GM23338 (cell line): ENCODE measurements at regions not wholly inside any gene's neighbourhood (a gene's known extent, or its start where the extent isn't known, plus 50 kb on each side); places are given as distances from the start of the nearest gene placed in this dataset.

Source experiments
- ATAC-seq: fragments of 200-7000 bp; cut with Tn5 transposase; 3 replicates; pipeline ENCODE4 v1.9.1; 2020
- DNase-seq: peaks from one replicate; pipeline ENCODE4 v3.0.0-alpha.2; 2015; ENCODE audit warnings: low spot score
- H2AFZ ChIP-seq: fragments of 200-600 bp; sonication (generic); 2 replicates; pipeline ENCODE4 v1.8.0; 2016; ENCODE audit warnings: antibody characterized with exemption, mild to moderate bottlenecking, moderate library complexity
- H3F3A ChIP-seq: fragments of 200-600 bp; sonication (generic); replicated peaks from 2 replicates; pipeline ENCODE4 v1.8.0; 2017; ENCODE audit warnings: antibody characterized with exemption, mixed run types, low read depth
- H3K27ac ChIP-seq: fragments of 200-600 bp; sonication (generic); 2 replicates; pipeline ENCODE4 v1.6.1; 2016; ENCODE audit warnings: low read depth
- H3K27me3 ChIP-seq: fragments of 200-600 bp; sonication (generic); 2 replicates; pipeline ENCODE4 v1.8.0; 2016; ENCODE audit warnings: mild to moderate bottlenecking, mixed run types, moderate library complexity; ENCODE audit not compliant: insufficient read depth
- H3K36me3 ChIP-seq: fragments of 200-600 bp; sonication (generic); 2 replicates; pipeline ENCODE4 v1.8.0; 2016; ENCODE audit warnings: mild to moderate bottlenecking; ENCODE audit not compliant: insufficient read depth
- H3K4me1 ChIP-seq: fragments of 200-600 bp; sonication (generic); 2 replicates; pipeline ENCODE4 v1.8.0; 2016; ENCODE audit warnings: mild to moderate bottlenecking, moderate library complexity; ENCODE audit not compliant: insufficient read depth
- H3K4me2 ChIP-seq: fragments of 200-600 bp; sonication (generic); 2 replicates; pipeline ENCODE4 v1.7.1; 2017; ENCODE audit warnings: mixed run types
- H3K4me3 ChIP-seq: fragments of 200-600 bp; sonication (generic); 2 replicates; pipeline ENCODE4 v1.6.1; 2016; ENCODE audit warnings: mixed run types
- H3K79me2 ChIP-seq: fragments of 200-600 bp; sonication (generic); replicated peaks from 2 replicates; pipeline ENCODE4 v1.8.0; 2017; ENCODE audit warnings: mild to moderate bottlenecking; ENCODE audit not compliant: insufficient read depth
- H3K9me2 ChIP-seq: fragments of 200-600 bp; sonication (generic); 2 replicates; pipeline ENCODE4 v1.8.0; 2017; ENCODE audit not compliant: insufficient read depth
- H4K20me1 ChIP-seq: fragments of 200-600 bp; sonication (generic); replicated peaks from 2 replicates; pipeline ENCODE4 v1.8.0; 2017; ENCODE audit warnings: mild to moderate bottlenecking; ENCODE audit not compliant: insufficient read depth
- H3K27ac Mint-ChIP-seq: 2 replicates; pipeline ENCODE4 v1.8.0; 2020; ENCODE audit warnings: inconsistent platforms, mild to moderate bottlenecking, moderate library complexity, mixed read lengths
- H3K27me3 Mint-ChIP-seq: 3 replicates; pipeline ENCODE4 v1.8.0; 2022; ENCODE audit warnings: low read depth, mild to moderate bottlenecking, moderate library complexity, mixed read lengths, inconsistent platforms; ENCODE audit not compliant: insufficient read depth, poor library complexity
- H3K36me3 Mint-ChIP-seq: 3 replicates; pipeline ENCODE4 v1.8.0; 2021; ENCODE audit warnings: low read depth, mild to moderate bottlenecking, inconsistent platforms, moderate library complexity, mixed read lengths
- H3K4me1 Mint-ChIP-seq: 3 replicates; pipeline ENCODE4 v1.8.0; 2020; ENCODE audit warnings: mild to moderate bottlenecking, inconsistent platforms, mixed read lengths
- H3K4me3 Mint-ChIP-seq: 3 replicates; pipeline ENCODE4 v1.8.0; 2021; ENCODE audit warnings: moderate library complexity, mild to moderate bottlenecking, inconsistent platforms, mixed read lengths
- H3K9me3 Mint-ChIP-seq: 3 replicates; pipeline ENCODE4 v1.8.0; 2020; ENCODE audit warnings: moderate library complexity, mild to moderate bottlenecking, inconsistent platforms, mixed read lengths
- CREB1 ChIP-seq: fragments of 250-450 bp; sonication (Bioruptor Pico); IDR thresholded peaks from 2 replicates; pipeline ENCODE4 v1.5.0; 2020; ENCODE audit warnings: low read depth, mild to moderate bottlenecking, moderate library complexity
- CTCF ChIP-seq, 2 experiments: fragments of 200-600 bp in 1 of 2; sonication (generic) in 1 of 2; conservative IDR thresholded peaks; 2 replicates each; pipeline versions ENCODE4 v1.5.1 to v1.6.1; 2016 to 2017; ENCODE audit warnings: antibody characterized with exemption in 2 of 2, low read depth in 2 of 2, mild to moderate bottlenecking in 2 of 2, moderate library complexity in 1 of 2
- JUNB ChIP-seq: IDR thresholded peaks from one replicate; pipeline ENCODE4 v1.6.1; 2016; ENCODE audit warnings: antibody characterized with exemption; ENCODE audit not compliant: unreplicated experiment
- NANOG ChIP-seq: IDR thresholded peaks from 2 replicates; pipeline ENCODE4 v1.6.1; 2016; ENCODE audit warnings: antibody characterized with exemption, borderline replicate concordance
- POLR2AphosphoS5 ChIP-seq: IDR thresholded peaks from 2 replicates; pipeline ENCODE4 v1.6.1; 2016; ENCODE audit warnings: antibody characterized with exemption, low read depth
- STAT1 ChIP-seq: IDR thresholded peaks from one replicate; pipeline ENCODE4 v1.6.1; 2016; ENCODE audit warnings: antibody characterized with exemption; ENCODE audit not compliant: unreplicated experiment
- ZNF114 ChIP-seq: fragments of 250-450 bp; sonication (Bioruptor Pico); IDR thresholded peaks from 2 replicates; pipeline ENCODE4 v1.5.0; 2020; ENCODE audit warnings: mild to moderate bottlenecking, moderate library complexity
- ZNF331 ChIP-seq: fragments of 250-450 bp; sonication (Bioruptor Pico); IDR thresholded peaks from 2 replicates; pipeline ENCODE4 v1.5.0; 2020; ENCODE audit warnings: low read depth, mild to moderate bottlenecking, moderate library complexity
- ZNF462 ChIP-seq: fragments of 250-450 bp; sonication (Bioruptor Pico); IDR thresholded peaks from 2 replicates; pipeline ENCODE4 v1.5.0; 2020; ENCODE audit warnings: mild to moderate bottlenecking, moderate library complexity
- TF ChIP-seq, protein P1 (sequence below): IDR thresholded peaks from 2 replicates; pipeline ENCODE4 v1.6.1; 2016; ENCODE audit warnings: antibody characterized with exemption

DNA sequence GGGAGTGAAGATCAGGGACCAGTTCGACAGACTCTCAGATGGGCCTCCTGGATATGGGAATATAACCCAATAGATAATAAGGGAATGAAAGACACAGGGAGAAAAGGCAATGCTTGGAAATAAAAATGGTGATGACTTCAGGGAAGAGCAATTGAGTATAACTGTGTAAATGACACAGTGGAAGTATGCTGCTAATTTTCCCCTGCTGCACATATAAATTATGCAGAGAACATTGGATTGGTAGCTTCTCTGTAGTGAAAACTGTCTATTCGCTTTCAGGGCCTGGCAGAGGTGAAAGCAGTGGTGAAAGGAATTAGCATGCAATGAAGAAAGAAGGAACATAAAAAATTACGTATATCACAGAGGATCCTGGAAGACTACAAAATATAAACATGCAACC lies 398.2 kb upstream of the CDH2 start:
- H2AFZ ChIP-seq: no peak overlapping the region
- ATAC-seq: no peak

More for the DNA sequence above, 398.2 kb upstream of the CDH2 start:
- Histone ChIP-seq H3K27ac (no peak overlapping the region), H3F3A (no peaks in the 10 kb centered on the region), H3K4me3 (no peak overlapping the region), H3K27me3 (no peaks in the 10 kb centered on the region), H3K4me1 (no peaks in the 10 kb centered on the region; the same call in 1 of the 2 replicates), H3K79me2 (no peaks in the 10 kb centered on the region), H3K4me2 (no peak overlapping the region), H3K36me3 (no peaks in the 10 kb centered on the region), H3K9me2 (no peaks in the 10 kb centered on the region), H4K20me1 (no peaks in the 10 kb centered on the region)
- H3K4me3 Mint-ChIP-seq: no peak overlapping the region
- H3K9me3 Mint-ChIP-seq: no peaks in the 10 kb centered on the region
- no peaks in the 10 kb centered on the region for H3K27me3 Mint-ChIP-seq
- H3K4me1 Mint-ChIP-seq: peaks cover 10% of the 10 kb centered on the region
- H3K36me3 Mint-ChIP-seq: no peaks in the 10 kb centered on the region
- DNase-seq: no peak
- TF ChIP-seq, protein P1, sequence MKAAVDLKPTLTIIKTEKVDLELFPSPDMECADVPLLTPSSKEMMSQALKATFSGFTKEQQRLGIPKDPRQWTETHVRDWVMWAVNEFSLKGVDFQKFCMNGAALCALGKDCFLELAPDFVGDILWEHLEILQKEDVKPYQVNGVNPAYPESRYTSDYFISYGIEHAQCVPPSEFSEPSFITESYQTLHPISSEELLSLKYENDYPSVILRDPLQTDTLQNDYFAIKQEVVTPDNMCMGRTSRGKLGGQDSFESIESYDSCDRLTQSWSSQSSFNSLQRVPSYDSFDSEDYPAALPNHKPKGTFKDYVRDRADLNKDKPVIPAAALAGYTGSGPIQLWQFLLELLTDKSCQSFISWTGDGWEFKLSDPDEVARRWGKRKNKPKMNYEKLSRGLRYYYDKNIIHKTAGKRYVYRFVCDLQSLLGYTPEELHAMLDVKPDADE: no peak
- TF ChIP-seq CTCF (conservative IDR thresholded peaks at IDR 0.05; ENCODE audit: low read depth in 2 of 2) (no peak), CREB1 (CRISPR knock-in tag) (no peak), ZNF114 (CRISPR knock-in tag) (no peak), NANOG (no peak), POLR2AphosphoS5 (no peak), ZNF331 (no peak), STAT1 (no peak), ZNF462 (CRISPR knock-in tag) (no peak), JUNB (no peak)
- no peak overlapping the region for H3K27ac Mint-ChIP-seq
